Activated CD4-positive, CD25-positive, alpha-beta regulatory T cell treated with anti-CD3 and anti-CD28 coated beads, Interleukin-2, amount 50 U/mL, for 72 hours (primary cell): ENCODE measurements at regions not wholly inside any gene's neighbourhood (a gene's known extent, or its start where the extent isn't known, plus 50 kb on each side); places are given as distances from the start of the nearest gene placed in this dataset.

Source experiments
- DNase-seq: peaks from one replicate; pipeline ENCODE4 v3.0.0; 2021

DNA sequence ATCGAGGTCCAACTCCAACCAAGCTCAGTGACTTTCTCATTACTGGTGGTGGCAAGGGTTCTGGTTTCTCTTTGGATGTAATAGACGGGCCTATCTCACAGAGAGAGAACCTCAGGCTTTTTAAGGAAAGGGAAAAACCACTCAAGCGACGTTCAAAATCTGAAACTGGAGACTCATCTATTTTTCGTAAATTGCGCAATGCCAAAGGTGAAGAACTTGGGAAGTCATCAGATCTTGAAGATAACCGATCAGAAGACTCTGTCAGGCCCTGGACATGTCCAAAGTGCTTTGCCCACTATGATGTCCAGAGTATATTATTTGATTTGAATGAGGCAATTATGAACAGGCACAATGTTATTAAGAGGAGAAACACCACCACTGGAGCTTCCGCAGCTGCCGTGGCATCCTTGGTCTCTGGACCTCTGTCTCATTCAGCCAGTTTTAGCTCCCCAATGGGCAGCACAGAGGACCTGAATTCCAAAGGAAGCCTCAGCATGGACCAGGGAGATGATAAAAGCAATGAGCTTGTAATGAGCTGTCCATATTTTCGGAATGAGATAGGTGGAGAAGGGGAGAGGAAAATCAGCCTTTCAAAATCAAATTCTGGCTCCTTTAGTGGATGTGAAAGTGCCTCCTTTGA lies 343.5 kb upstream of the RGS6 start:
- no peak for DNase-seq

DNA sequence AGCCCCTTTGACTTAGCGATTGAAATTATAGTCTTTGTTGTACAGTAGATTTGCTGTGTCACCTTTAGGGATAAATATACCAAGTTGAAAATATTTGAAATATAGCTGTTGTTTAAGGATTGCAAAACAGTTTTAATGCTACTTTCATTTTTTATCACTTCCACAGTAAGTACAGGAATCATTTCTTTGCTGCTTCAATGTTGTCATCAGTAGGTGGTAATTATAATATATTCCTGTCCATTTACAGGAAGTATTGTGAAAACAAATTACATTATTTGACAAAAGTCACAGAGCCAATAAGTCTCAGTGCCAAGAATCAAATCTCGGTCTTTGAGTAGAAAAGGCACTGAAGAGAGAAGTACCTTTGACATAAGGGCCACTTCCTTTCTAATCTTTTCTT lies 342.6 kb upstream of the RGS6 start:
- DNase-seq, result no peak

DNA sequence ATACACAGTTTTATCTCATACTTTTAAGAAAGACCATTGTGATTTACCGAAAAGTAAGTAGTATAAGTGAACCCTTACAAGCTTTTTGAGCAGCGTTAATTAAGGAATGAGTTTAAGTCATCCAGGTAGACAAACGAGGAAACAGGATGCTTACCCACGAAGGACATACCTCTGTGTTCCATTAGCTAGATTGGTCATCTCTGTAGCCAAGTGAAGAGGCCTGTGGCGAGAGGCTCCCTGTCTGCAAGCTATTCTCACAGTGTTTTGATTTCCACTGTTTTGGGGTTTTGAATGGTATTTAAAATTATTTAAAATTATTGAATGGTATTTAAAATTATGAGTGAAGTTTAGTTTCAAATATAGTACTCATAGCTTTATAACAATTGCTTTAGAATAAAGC lies 342.1 kb upstream of the RGS6 start:
- DNase-seq, result no peak

DNA sequence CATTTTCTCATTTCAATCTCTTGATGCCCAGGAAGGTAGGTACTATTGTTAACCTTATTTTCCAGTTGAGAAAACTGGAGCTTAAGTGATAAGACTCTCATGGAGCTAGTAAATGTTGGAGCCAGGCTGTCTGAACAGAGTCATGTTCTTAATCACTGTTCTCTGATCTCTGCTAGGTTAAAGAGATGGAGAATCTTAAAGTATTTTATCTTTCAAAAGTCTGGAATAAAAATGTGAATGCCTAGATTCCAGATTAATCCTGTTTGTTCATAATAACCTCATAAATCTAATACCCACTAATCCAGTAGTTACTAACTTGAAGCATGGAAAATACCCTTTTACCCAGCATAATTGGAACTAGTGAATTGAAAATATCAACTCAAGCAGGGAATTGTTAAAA lies 341.0 kb upstream of the RGS6 start:
- DNase-seq, result no peak

DNA sequence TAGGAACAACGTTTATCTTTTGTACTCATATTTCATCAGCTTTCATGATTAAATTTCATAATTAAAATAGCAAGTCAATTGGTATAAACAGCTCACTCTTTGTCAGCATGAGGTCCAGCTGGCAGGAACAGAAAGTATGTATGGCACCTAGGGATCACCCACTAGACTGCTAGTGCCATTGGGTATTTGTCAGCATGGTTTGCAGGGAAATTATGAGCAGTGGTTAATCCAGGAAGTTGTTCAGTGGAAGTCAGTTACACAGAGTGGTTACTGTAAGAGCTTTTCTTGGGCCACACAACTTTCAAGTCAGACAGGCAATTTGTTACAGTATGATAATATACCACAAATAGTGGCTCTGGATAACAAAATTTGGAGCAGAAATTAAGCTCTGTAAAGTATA lies 340.3 kb upstream of the RGS6 start:
- DNase-seq, result no peak

DNA sequence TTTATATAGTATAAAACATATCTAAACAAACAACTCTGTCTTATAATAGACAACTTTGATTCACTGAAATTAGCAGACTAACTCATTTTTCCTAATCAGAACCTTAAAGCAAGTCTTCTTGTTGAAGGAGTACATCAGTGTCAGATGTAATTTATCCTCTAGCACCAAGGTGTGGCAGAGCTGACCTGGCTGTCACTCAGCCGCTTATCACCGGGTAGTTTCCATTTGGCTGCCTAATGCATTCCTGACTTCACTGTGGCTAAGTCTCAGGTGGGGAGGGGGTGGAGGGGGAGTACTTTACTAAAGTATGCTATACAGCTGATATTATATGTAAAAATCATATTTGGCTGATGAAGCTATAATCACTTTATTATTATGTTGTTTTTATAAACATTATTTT lies 339.9 kb upstream of the RGS6 start:
- no peak for DNase-seq

DNA sequence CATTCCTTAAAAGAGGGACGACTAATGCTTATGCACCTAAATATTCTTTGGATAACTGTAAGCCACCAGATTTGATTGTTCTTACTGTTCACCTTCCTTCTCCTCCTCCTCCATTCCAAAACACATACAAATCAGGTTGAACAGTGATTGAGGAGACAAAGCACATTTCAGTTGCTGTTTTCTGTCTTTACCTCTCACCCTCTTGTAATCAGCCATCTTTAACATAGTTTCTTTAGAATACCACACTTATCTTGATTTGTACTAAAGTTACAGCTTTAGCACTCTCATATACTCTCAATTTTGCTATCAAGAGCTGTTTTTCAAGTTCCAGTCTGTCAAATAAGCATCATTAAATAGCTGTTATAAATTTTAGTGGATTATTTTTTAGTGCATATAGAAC lies 338.3 kb upstream of the RGS6 start:
- DNase-seq, result no peak

DNA sequence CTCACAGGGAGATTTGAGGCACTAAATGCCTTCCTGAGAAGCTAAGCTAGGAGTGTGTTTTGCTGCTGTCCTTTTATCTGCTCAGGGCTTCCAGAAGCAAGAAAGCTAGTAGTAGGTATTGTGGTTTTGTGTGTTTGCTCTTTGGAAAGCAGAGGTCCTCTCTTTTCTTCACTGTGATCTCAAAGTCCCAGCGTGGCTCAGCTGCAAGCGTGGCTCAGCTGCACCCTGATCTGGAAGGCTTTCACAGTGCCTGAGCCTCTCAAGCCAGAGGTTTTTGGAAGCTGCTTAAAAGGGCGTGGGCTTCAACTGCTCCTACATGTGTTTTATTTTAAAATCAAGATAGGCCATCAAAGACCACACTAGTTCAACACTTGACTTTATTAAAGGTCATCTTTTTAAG lies 337.4 kb upstream of the RGS6 start:
- no peak for DNase-seq

DNA sequence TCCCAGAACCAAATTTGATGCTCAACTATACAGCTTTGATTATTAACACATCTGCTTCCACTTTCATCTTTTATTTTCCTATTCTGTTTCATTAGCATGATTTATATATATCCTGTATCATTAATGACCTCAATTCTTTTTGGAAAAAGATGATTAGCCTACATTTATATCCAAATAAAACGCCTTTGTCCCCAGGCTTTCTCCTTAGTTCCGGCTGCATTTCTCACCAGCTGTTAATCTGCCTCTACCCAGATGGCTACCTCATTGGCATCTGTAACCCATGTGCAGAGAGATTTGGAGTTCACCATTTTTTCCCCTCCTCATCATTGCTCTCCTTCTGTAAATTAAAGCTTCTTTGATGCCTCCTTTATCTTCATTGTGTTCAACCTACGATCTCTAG lies 336.8 kb upstream of the RGS6 start:
- DNase-seq, result no peak

DNA sequence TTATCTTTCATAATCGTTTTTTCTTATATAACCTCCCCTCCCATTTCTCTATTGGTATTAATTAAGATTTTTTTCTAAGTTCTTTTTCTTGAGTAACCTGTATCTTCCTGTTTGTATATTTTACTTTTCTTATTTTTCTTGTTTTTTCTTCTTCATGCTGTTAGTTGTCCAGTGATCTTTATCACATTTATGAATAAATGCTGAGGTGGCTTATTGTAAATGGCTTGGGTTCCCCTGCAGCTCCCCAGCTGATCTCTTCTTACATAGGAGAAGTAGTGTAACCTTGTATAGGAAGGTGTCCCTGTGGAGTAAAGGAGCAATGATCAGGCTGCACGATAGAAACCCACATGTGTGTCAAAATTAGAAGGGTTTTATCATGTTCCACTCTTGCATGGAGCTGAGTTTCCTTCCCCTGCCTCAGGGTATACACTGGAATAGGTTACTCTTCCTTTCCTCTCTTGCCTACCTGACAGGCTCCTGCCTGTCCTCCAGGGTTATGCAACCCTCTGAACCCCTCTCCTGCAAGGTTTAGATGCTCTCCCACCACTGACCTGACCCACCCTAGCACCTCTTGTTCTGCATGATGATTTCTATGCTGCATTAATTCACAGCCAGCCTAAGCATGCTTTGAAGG lies 334.8 kb upstream of the RGS6 start:
- no peak for DNase-seq

DNA sequence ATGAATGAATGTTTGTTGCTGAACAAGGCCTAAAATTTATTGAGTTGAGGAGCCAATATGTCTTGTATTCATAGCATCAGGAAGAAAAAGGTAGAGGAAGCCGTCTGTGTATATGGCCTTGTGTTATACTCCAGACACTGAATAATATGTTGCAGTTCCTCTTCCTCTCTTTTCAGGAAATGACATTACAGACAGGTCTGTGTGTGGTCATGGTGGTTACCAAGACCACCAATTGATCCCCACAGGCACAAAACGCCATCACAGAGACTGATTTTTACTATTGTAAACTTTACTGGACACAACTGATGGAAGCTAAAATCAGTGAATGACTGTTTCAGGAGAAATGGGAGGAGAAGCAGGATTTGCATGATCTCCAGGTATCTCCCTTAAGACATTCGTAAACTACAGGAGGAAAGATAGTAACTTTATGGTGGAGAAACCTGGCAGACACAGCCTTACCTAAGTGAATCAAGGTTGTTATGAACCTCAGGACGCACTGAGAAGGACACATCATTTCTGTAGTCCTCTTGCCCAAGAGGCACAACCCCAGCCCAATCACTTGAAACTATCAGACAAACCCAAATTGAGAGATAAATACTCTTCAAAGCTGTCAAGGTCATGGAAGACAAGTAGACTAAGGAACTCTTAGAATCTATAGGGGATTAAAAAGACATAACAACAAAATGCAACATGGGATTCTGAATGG lies 334.1 kb upstream of the RGS6 start:
- no peak for DNase-seq

DNA sequence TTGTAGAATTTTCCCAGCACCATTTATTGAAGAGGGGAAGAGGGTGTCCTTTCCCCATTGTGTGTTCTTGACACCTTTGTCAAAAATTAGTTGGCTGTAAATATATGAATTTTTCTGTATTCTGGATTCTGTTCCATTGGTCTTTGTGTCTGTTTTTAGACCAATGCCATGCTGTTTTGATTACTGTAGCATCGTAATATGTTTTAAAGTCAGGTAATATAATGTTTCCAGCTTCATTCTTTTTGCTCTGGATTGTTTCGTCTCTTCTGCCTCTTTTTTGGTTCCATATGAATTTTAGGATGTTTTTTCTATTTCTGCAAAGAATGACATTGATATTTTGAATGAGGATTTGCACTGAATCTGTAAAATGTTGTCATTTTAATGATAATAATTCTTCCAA lies 331.9 kb upstream of the RGS6 start:
- no peak for DNase-seq

DNA sequence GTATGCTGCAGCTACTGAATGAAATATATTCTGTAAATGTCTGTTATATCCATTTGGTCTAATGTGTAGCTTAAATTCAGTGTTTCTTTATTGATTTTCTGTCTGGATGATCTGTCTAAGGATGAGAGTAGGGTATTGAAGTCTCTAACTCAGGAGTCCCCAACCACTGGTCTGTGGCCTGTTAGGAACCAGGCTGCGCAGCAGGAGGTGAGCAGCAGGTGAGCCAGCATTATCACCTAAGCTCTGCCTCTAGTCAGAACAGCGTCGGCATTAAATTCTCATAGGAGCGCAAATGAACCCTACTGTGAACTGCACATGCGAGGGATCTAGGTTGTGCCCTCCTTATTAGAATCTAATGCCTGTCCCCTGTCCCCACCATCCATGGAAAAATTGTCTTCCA lies 329.7 kb upstream of the RGS6 start:
- DNase-seq, result no peak

DNA sequence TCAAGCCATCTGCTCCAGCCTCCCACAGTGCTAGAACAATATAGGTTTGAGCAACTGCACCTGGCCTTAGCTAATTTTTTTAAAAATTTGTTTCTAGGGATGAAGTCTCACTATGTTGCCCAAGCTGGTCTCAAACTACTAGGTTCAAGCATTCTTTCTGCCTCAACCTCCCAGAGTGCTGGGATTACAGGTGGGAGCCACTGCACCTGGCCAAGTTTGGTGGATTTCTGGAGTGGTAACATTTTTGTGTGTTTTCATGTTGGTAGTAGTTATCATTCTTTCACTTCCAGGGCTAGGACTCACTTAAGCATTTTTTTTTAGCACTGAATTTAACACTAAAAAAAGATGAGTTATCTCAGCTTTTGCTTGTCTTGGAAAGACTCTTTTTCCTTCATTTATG lies 328.0 kb upstream of the RGS6 start:
- no peak for DNase-seq

DNA sequence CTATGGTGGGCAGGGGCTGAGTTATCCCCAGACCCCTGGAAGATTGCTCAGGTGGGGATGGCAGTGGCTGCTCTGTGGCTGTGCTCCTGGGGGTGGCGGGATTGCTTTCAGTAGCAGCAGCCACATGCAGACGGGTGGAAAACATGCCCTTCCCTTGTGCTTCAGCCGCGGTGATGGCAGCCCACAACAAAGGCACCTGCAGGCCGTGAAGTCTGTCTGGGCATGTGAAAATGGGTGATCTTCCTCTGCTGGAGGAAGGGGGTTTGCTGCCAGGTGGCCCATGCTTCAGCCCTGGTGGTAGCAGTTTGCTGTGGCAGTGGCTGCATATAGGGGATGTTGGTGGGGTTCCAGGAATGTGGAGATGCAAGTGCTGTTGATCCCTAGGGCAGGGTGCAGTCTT lies 326.2 kb upstream of the RGS6 start:
- DNase-seq, result no peak

DNA sequence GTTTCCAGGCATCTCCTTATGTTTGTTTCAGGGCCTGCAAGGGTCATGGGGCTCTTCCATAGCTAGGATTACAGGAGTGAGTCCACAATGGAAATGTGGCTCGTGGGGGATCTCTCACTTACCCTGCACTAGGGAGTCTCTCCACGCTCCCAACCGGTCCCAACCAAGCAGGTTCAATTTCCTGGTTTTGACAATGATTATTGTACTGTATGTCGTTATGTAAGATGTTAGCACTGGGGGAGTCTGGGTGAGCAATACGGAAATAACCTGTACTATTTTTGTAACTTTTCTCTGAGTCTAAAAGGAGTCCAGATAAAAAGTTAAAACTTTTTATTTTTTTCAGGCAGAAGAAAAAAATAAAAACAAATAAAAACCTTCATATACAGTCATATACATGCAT lies 325.7 kb upstream of the RGS6 start:
- no peak for DNase-seq

DNA sequence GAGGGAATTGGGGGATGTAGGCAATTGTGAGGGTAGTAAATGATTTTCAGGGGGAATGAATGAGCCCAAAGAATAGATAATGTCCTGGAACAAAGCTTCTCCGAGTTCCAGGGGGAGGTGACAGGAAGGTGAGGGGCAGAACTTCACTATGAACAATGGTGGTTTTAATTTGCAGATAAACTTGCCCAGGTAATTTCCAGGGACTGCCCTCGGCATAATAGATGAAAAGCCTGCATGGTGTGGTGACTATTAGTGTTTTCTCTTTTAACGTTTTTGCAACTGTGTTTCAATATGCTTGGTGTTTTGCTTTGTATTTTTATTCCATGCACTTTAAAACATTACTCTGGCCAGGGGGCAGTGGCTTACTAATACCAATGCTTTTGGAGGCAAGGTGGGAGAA lies 325.2 kb upstream of the RGS6 start:
- DNase-seq, result no peak

DNA sequence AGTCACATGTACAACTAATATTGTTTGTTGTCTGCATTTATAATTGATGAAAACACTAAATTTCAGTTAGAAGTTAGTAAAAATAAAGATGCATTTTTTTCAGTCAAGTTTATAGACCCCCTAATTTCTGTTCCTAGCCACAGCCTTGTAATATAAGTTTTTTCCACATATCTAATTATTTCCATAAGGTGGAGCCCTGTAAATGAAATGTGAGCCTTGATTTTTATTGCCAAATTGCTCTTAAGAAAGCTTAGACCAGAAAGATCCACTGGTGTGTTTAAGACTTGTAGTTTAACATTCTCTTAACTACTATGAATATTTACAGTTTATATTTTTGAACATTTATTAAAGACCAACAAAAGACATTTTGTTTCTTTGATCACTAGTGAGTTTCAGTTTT lies 322.1 kb upstream of the RGS6 start:
- no peak for DNase-seq

DNA sequence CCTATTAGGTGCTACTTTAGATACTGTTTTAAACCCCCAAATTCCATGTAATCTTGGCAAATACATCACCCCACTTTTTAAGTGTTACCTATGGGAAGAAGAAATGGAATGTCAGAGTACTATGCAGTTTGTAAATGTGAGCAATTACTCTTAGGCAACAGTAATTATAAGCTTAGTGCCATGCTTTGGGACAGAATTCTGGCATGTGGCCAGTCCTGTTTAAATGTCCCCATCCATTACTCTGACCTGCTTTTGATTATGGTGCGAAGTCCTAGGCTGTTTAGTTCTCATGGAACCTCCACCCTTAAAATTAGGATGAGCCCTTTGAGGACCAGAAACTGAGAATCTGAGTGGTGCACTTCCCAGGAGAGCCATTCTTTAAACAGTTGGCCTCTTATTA lies 321.4 kb upstream of the RGS6 start:
- no peak for DNase-seq

DNA sequence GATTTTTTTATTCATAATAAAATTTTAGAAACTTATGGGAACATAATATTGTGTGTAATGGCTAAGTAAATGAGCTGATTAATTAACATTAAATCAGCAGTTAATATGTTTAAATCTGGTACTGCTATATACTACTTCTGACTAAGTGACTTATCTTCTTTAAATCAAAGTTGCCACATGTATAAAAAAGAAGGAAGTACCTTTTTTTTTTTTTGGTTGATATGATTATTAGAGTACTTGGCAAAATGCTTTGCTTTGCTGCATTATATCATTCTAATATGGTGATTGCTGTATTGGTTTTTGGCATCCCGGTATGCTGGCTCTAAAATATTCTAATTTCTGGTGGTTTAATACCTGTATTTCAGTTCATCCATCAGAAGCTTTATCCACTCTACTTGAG lies 319.1 kb upstream of the RGS6 start:
- DNase-seq, result no peak

DNA sequence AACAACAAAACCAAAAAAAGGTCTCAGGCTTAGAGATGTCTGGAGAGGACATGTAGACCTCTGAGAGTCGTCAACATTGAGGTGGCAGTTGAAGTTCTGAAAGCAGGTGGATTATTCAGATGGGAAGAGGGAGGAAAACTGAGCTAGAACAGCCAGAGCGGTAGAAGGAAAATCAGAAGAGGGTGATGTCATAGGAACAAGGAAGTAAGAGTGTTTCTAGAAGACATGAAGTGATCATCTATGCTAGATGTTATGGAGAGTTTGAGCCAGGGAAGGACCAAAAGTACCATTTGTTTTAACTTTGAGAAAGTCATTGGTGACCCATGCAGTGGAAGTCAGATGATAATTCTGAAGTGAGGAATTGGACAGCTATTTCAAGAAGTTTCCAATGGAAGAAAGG lies 316.2 kb upstream of the RGS6 start:
- no peak for DNase-seq

DNA sequence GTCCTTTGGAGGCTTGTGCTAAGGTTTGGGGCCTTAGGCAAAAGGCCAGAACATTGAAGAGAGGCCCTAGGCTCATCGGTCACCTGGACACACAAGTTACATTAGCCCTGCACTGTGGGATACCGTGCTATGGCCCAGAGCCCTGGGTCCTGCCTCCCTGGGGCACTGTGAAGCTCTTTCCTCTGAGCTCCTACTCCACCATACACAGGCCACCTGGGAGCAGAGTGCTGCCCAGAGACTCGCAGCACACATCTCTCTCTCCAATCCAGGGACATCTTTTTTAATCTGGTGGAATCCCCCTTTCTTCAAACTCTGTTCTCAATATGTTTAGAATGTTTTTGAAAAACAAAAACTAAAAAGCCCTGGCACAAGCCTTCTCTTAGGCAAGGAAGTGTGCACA lies 314.2 kb upstream of the RGS6 start:
- no peak for DNase-seq

DNA sequence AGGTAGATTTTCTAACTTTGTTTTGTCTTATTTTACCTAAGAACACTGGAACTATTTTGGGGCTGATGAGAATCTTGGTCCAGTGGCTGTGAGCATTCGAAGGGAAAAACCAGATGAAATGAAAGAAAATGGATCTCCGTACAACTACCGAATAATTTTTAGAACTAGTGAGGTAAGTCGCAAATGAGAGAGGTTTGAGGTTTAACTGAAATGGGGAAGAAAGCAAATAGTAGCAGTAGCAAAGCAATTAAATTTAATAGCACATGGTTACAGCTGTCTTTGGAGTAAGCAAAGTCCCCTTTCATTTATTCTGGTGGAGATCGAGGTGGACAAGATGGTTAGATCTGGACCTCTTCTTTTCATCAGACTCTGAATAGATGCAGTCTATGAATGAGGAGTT lies 313.5 kb upstream of the RGS6 start:
- no peak for DNase-seq

DNA sequence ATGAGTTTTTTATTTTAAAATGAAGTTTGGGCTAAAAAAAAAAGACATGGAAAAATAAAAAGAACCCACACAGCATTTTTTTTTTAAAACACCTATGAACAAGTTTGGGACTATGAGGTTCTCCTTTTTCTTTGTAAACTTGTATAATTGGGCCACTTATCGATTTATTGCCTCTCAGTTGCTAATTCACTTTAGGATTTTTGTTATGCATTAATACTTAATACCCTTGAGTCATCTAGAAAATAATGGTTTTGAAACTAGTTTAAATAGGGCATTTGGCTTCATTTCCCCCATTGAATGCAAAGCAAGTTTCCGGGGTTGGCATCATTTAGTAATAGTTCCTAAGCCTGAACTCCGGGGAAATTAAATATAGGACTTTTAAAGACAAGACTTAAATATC lies 312.8 kb upstream of the RGS6 start:
- no peak for DNase-seq

DNA sequence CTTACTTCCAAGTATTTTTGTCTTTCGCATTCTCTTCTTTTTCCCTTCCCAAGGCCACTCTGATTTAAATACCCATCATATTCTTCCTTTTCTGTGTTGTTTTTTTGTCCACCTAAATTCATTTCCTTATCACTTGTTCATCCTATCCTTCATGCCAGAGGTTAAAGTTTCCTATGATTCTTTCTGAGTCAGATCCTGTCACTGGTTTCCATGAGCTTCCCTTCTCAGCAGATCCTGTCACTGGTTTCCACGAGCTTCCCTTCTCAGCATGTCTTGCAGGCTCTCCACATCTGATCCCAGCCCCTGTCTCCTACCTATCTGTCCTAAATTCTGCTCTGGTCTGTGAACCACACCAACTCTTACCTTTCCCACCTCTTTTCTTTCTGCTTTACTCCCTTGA lies 311.8 kb upstream of the RGS6 start:
- no peak for DNase-seq
